Heart right ventricle (tissue), 16 donors: ENCODE measurements at regions not wholly inside any gene's neighbourhood (a gene's known extent, or its start where the extent isn't known, plus 50 kb on each side); places are given as distances from the start of the nearest gene placed in this dataset.

Source experiments
- ATAC-seq, 8 donors: fragments of 200-7000 bp; cut with Tn5 transposase; one replicate each; pipeline ENCODE4 v1.9.1; 2020; ENCODE audit warnings: mild to moderate bottlenecking in 8 of 8, moderate library complexity in 8 of 8, moderate number of reproducible peaks in 1 of 8
- DNase-seq, 2 donors: peaks; one replicate each; pipeline ENCODE4 v3.0.0-alpha.2; 2020
- H3K27ac ChIP-seq, 10 donors: fragments of 200-600 bp; sonication (generic) in 2 of 10; one replicate each; pipeline versions ENCODE4 v1.5.0 to v1.8.0; 2020 to 2022; ENCODE audit warnings: mild to moderate bottlenecking in 3 of 10
- H3K27me3 ChIP-seq, 7 donors: fragments of 200-600 bp; one replicate each; pipeline ENCODE4 v1.8.0; 2021 to 2022; ENCODE audit warnings: mild to moderate bottlenecking in 2 of 7
- H3K36me3 ChIP-seq, 9 donors: fragments of 200-600 bp; sonication (generic) in 1 of 9; one replicate each; pipeline versions ENCODE4 v1.5.0 to v1.8.0; 2020 to 2022; ENCODE audit warnings: mild to moderate bottlenecking in 2 of 9
- H3K4me1 ChIP-seq, 9 donors: fragments of 200-600 bp; sonication (generic) in 1 of 9; one replicate each; pipeline versions ENCODE4 v1.5.0 to v1.8.0; 2020 to 2022; ENCODE audit warnings: mild to moderate bottlenecking in 4 of 9
- H3K4me3 ChIP-seq, 10 donors: fragments of 200-600 bp; sonication (generic) in 2 of 10; one replicate each; pipeline versions ENCODE4 v1.5.0 to v1.8.0; 2020 to 2022; ENCODE audit warnings: mild to moderate bottlenecking in 7 of 10, moderate library complexity in 2 of 10
- H3K9me3 ChIP-seq, 11 donors: fragments of 200-600 bp in 10 of 11; sonication (generic) in 2 of 11; one replicate each; pipeline versions ENCODE4 v1.5.0 to v1.8.0; 2013 to 2022; ENCODE audit warnings: mild to moderate bottlenecking in 2 of 11, control low read depth in 1 of 11, moderate library complexity in 1 of 11
- CTCF ChIP-seq, 9 donors: fragments of 200-600 bp; sonication (generic) in 2 of 9; IDR thresholded peaks; one replicate each; pipeline versions ENCODE4 v1.5.0 to v1.8.0; 2021 to 2022; ENCODE audit warnings: antibody characterized with exemption in 9 of 9, mild to moderate bottlenecking in 5 of 9, moderate library complexity in 1 of 9
- WGBS, 2 donors: extraction: QIAGEN DNeasy Blood & Tissue Kit; methylation state at CpG; one replicate each; pipeline ENCODE4 v1.1.7; 2013; ENCODE audit warnings: inconsistent platforms in 1 of 2; 5-methylcytosine and 5-hydroxymethylcytosine counted together
- intact Hi-C, 10 donors: fragments of 100-400 bp; cut with DNase I; formaldehyde crosslinking; loops; one replicate each; pipeline versions ENCODE4 v1.11.1 to v1.14.2; 2022
- donor health status: Arrhythmogenic right ventricular cardiomyopathy.
- donor health status: ischemic (EF 13 %, LVEDD 7.1; RV severe dilation, severe dysfunction).
- donor health status: healthy with polysubstance abuse.
- donor health status: DM: no; HTN: yes; CAD: no.
- donor health status: DM: no; HTN: no; CAD: no.
- donor health status: ischemic (EF 25% LVEDD 6.9; RV normal size, moderate dysfunction).
- donor health status: ischemic (EF 25% LVEDD 5.7; RV mildly dilated, moderate dysfunction).
- donor health status: healthy.
- donor health status: DM: yes; HTN: yes; CAD: no.
- donor health status: Ischemic cardiomyopathy.
- donor health status: ischemic (EF 35%, LVEDD 5.7; RV mildly dilated, moderate dysfunction).
- donor health status: nonischemic (EF 11% LVEDD 7.7; RV severe dilation, severe dysfunction).
- donor health status: DM: yes; HTN: yes; CAD: no.
- donor health status: PGD.
- donor health status: ischemic (EF 29% LVEDD 5.4; RV normal size, mild dysfunction).
- donor health status: nonischemic (EF 23%, LVEDD 6.1; RV moderate dilation, normal function).

GRCh38 chr9:78932849-78933627, 636.1 kb downstream of the PSAT1 start:
- 66 to 80% methylated on average over 4 of the region's 4 CpGs for WGBS, 2 donors
- peaks cover 0 to 3% (median 0%) of the 10 kb centered on the region in 11 donors for H3K9me3 ChIP-seq
- no peak overlapping the region for H3K4me3 ChIP-seq
- H3K27ac ChIP-seq = no peak overlapping the region
- TF ChIP-seq CTCF (IDR thresholded peaks at IDR 0.05) = no peak
- no peaks in the 10 kb centered on the region for H3K36me3 ChIP-seq
- no peaks in the 10 kb centered on the region for H3K27me3 ChIP-seq
- DNase-seq (no peak), ATAC-seq (no peak)
- no peaks in the 10 kb centered on the region for H3K4me1 ChIP-seq
- intact Hi-C loops = no loop called here

- no peaks in the 10 kb centered on the region for H3K27me3 ChIP-seq
- H3K4me3 ChIP-seq = no peak overlapping the region
Measured at GRCh38 chr9:78934880-78935279, 636.9 kb upstream of the TLE4 start.

GRCh38 chr9:78938821-78939220, 632.9 kb upstream of the TLE4 start:
- no peaks in the 10 kb centered on the region for H3K4me1 ChIP-seq
- TF ChIP-seq CTCF (IDR thresholded peaks at IDR 0.05) = no peak
- intact Hi-C loops = no loop called here
- peaks cover 0 to 3% (median 0%) of the 10 kb centered on the region in 11 donors for H3K9me3 ChIP-seq
- DNase-seq = no peak
- H3K4me3 ChIP-seq = no peak overlapping the region
- H3K27ac ChIP-seq = no peak overlapping the region
- H3K27me3 ChIP-seq = no peaks in the 10 kb centered on the region
- no peak for ATAC-seq
- H3K36me3 ChIP-seq = no peaks in the 10 kb centered on the region
- WGBS, 2 donors = 70 to 83% methylated on average over 4 of the region's 4 CpGs

More at GRCh38 chr9:78934880-78935279, 636.9 kb upstream of the TLE4 start:
- TF ChIP-seq CTCF (IDR thresholded peaks at IDR 0.05) = no peak
- no peak overlapping the region for H3K27ac ChIP-seq
- peaks cover 0 to 3% (median 0%) of the 10 kb centered on the region in 11 donors for H3K9me3 ChIP-seq
- ATAC-seq (no peak), DNase-seq (no peak)
- H3K36me3 ChIP-seq = no peaks in the 10 kb centered on the region
- intact Hi-C loops = no loop called here
- no peaks in the 10 kb centered on the region for H3K4me1 ChIP-seq
- 85 to 89% methylated on average over 1 of the region's 1 CpG for WGBS, 2 donors

GRCh38 chr9:78939311-78940065, 632.3 kb upstream of the TLE4 start:
- H3K36me3 ChIP-seq = no peaks in the 10 kb centered on the region
- DNase-seq (no peak), ATAC-seq (no peak)
- H3K9me3 ChIP-seq = peaks cover 0 to 3% (median 0%) of the 10 kb centered on the region in 11 donors
- H3K4me1 ChIP-seq = no peaks in the 10 kb centered on the region
- no peak for TF ChIP-seq CTCF (IDR thresholded peaks at IDR 0.05)
- no peak overlapping the region for H3K27ac ChIP-seq
- WGBS, 2 donors = 58 to 60% methylated on average over 6 of the region's 6 CpGs
- no peak overlapping the region for H3K4me3 ChIP-seq
- H3K27me3 ChIP-seq = no peaks in the 10 kb centered on the region
- intact Hi-C loops = no loop called here
